ENCODE measurements at regions not wholly inside any gene's neighbourhood (a gene's known extent, or its start where the extent isn't known, plus 50 kb on each side); places are given as distances from the start of the nearest gene placed in this dataset.

- DNase-seq (ENCODE audit: low read depth) = no peak
These were observed 54.5 kb upstream of the FAM78B start for GRCh38 chr1:166221316-166221715.

GRCh38 chr1:166233750-166234366 lies 67.1 kb upstream of the FAM78B start:
- DNase-seq (ENCODE audit: low read depth) = no peak

- no peak for DNase-seq (ENCODE audit: low read depth)
These were observed 68.9 kb upstream of the FAM78B start for GRCh38 chr1:166235728-166236127.

- no peak for DNase-seq (ENCODE audit: low read depth)
These were observed 70.9 kb upstream of the FAM78B start for GRCh38 chr1:166237675-166238074.

GRCh38 chr1:166253076-166253779 lies 86.4 kb upstream of the FAM78B start:
- DNase-seq (ENCODE audit: low read depth) = no peak

- DNase-seq (ENCODE audit: low read depth) = no peak
These were observed 91.2 kb upstream of the FAM78B start for GRCh38 chr1:166258017-166258416.

GRCh38 chr1:166261511-166261910 lies 94.7 kb upstream of the FAM78B start:
- DNase-seq (ENCODE audit: low read depth) = no peak

GRCh38 chr1:166270476-166271150 lies 103.8 kb upstream of the FAM78B start:
- DNase-seq (ENCODE audit: low read depth) = no peak

GRCh38 chr1:166271151-166271538 lies 104.3 kb upstream of the FAM78B start:
- no peak for DNase-seq (ENCODE audit: low read depth)

GRCh38 chr1:166272155-166272554 lies 105.4 kb upstream of the FAM78B start:
- no peak for DNase-seq (ENCODE audit: low read depth)

GRCh38 chr1:166272851-166273250 lies 106.0 kb upstream of the FAM78B start:
- no peak for DNase-seq (ENCODE audit: low read depth)

- no peak for DNase-seq (ENCODE audit: low read depth)
These were observed 106.8 kb upstream of the FAM78B start for GRCh38 chr1:166273618-166274017.

GRCh38 chr1:166282391-166283137 lies 115.8 kb upstream of the FAM78B start:
- DNase-seq (ENCODE audit: low read depth) = no peak

- no peak for DNase-seq (ENCODE audit: low read depth)
These were observed 116.4 kb upstream of the FAM78B start for GRCh38 chr1:166283190-166283589.

- DNase-seq (ENCODE audit: low read depth) = no peak
These were observed 116.8 kb upstream of the FAM78B start for GRCh38 chr1:166283600-166283999.

GRCh38 chr1:166289309-166290050 lies 122.7 kb upstream of the FAM78B start:
- DNase-seq (ENCODE audit: low read depth) = no peak

- DNase-seq (ENCODE audit: low read depth) = no peak
These were observed 128.9 kb upstream of the FAM78B start for GRCh38 chr1:166295656-166296055.

GRCh38 chr1:166297993-166298392 lies 131.2 kb upstream of the FAM78B start:
- DNase-seq (ENCODE audit: low read depth) = no peak

- no peak for DNase-seq (ENCODE audit: low read depth)
These were observed 134.0 kb upstream of the FAM78B start for GRCh38 chr1:166300767-166301166.

GRCh38 chr1:166302989-166303758 lies 136.4 kb upstream of the FAM78B start:
- DNase-seq (ENCODE audit: low read depth) = no peak

GRCh38 chr1:166304131-166304530 lies 137.3 kb upstream of the FAM78B start:
- no peak for DNase-seq (ENCODE audit: low read depth)

All from non-pigmented ciliary epithelial cell (primary cell).